Neural cell (in vitro differentiated cells): ENCODE measurements at regions not wholly inside any gene's neighbourhood (a gene's known extent, or its start where the extent isn't known, plus 50 kb on each side); places are given as distances from the start of the nearest gene placed in this dataset.

ENCODE experiments used
- H2AFZ ChIP-seq: fragments of 200-600, 300-800 bp; sonication (generic), shearing (Covaris generic); 2 replicates; pipeline ENCODE4 v1.6.0; 2014; ENCODE audit warnings: low read depth, mild to moderate bottlenecking, antibody characterized with exemption, low read length, moderate library complexity
- H3F3A ChIP-seq: fragments of 200-600 bp; shearing (Covaris generic); 2 replicates; pipeline ENCODE4 v1.6.1; 2016; ENCODE audit warnings: mild to moderate bottlenecking, moderate library complexity, mixed read lengths, antibody characterized with exemption, low read length; ENCODE audit not compliant: insufficient read depth, poor library complexity, severe bottlenecking
- H3K27ac ChIP-seq: fragments of 200-600, 300-800 bp; sonication (generic), shearing (Covaris generic); 2 replicates; pipeline ENCODE4 v1.5.1; 2014; ENCODE audit warnings: mild to moderate bottlenecking, low read length, moderate library complexity
- H3K27me3 ChIP-seq: fragments of 300-800, 200-600 bp; sonication (generic), shearing (Covaris generic); 2 replicates; pipeline ENCODE4 v1.6.0; 2014; ENCODE audit warnings: mild to moderate bottlenecking, low read depth, low read length, moderate library complexity; ENCODE audit not compliant: insufficient read depth
- H3K36me3 ChIP-seq: fragments of 300-800, 200-600 bp; sonication (generic), shearing (Covaris generic); 2 replicates; pipeline ENCODE4 v1.5.1; 2014; ENCODE audit warnings: mild to moderate bottlenecking, antibody characterized with exemption, low read length, moderate library complexity; ENCODE audit not compliant: insufficient read depth
- H3K4me2 ChIP-seq: fragments of 300-800, 200-600 bp; sonication (generic), shearing (Covaris generic); 2 replicates; pipeline ENCODE4 v1.6.0; 2014; ENCODE audit warnings: mild to moderate bottlenecking, low read length
- H3K4me3 ChIP-seq: fragments of 300-800, 200-600 bp; sonication (generic), shearing (Covaris generic); 2 replicates; pipeline ENCODE4 v1.5.1; 2014; ENCODE audit warnings: mild to moderate bottlenecking, low read length, moderate library complexity
- H3K79me2 ChIP-seq: fragments of 200-600 bp; shearing (Covaris generic); replicated peaks from 2 replicates; pipeline ENCODE4 v1.6.0; 2014; ENCODE audit warnings: mild to moderate bottlenecking, low read length, moderate library complexity; ENCODE audit not compliant: insufficient read depth
- H3K9ac ChIP-seq: fragments of 300-800, 200-600 bp; sonication (generic), shearing (Covaris generic); 2 replicates; pipeline ENCODE4 v1.6.1; 2016; ENCODE audit warnings: mild to moderate bottlenecking, low read length, mixed read lengths
- H3K9me2 ChIP-seq: fragments of 200-600 bp; shearing (Covaris generic); 2 replicates; pipeline ENCODE4 v1.6.1; 2016; ENCODE audit warnings: mild to moderate bottlenecking, low read length, mixed read lengths; ENCODE audit not compliant: insufficient read depth
- H3K9me3 ChIP-seq: fragments of 200-600, 300-800 bp; sonication (generic), shearing (Covaris generic); 2 replicates; pipeline ENCODE4 v1.6.1; 2016; ENCODE audit warnings: mild to moderate bottlenecking, mixed run types, low read length, moderate library complexity, mixed read lengths
- H4K20me1 ChIP-seq: fragments of 200-600 bp; shearing (Covaris generic); 2 replicates; pipeline ENCODE4 v1.6.1; 2016; ENCODE audit warnings: mild to moderate bottlenecking, mixed run types; ENCODE audit not compliant: insufficient read depth
- EP300 ChIP-seq: fragments of 450-650 bp; conservative IDR thresholded peaks from 2 replicates; pipeline ENCODE4 v1.6.1; 2014; ENCODE audit warnings: antibody characterized with exemption, mild to moderate bottlenecking, moderate library complexity; ENCODE audit not compliant: poor library complexity, severe bottlenecking
- EZH2 ChIP-seq: fragments of 200-600, 300-800 bp; shearing (Covaris generic), sonication (generic); IDR thresholded peaks from 2 replicates; pipeline ENCODE4 v1.6.1; 2014; ENCODE audit warnings: antibody characterized with exemption, low read length, borderline replicate concordance, mild to moderate bottlenecking; ENCODE audit not compliant: insufficient read depth, poor library complexity, severe bottlenecking
- MXI1 ChIP-seq: fragments of 450-650 bp; conservative IDR thresholded peaks from 2 replicates; pipeline ENCODE4 v1.6.1; 2014; ENCODE audit warnings: antibody characterized with exemption, mild to moderate bottlenecking; ENCODE audit not compliant: poor library complexity, severe bottlenecking
- POLR2AphosphoS5 ChIP-seq: IDR thresholded peaks from 2 replicates; pipeline ENCODE4 v1.6.1; 2012
- RAD21 ChIP-seq: fragments of 450-650 bp; conservative IDR thresholded peaks from 2 replicates; pipeline ENCODE4 v1.6.1; 2014; ENCODE audit warnings: antibody characterized with exemption, mild to moderate bottlenecking, moderate library complexity
- SMC3 ChIP-seq: fragments of 450-650 bp; conservative IDR thresholded peaks from 2 replicates; pipeline ENCODE4 v1.6.1; 2014; ENCODE audit warnings: antibody characterized with exemption, mild to moderate bottlenecking, moderate library complexity; ENCODE audit not compliant: poor library complexity
- TAF1 ChIP-seq: IDR thresholded peaks from 2 replicates; pipeline ENCODE4 v1.6.1; 2012; ENCODE audit warnings: low read depth
- TF ChIP-seq, protein P1 (sequence below): fragments of 450-650 bp; IDR thresholded peaks from 2 replicates; pipeline ENCODE4 v1.5.1; 2014; ENCODE audit warnings: antibody characterized with exemption, mild to moderate bottlenecking, moderate library complexity; ENCODE audit not compliant: poor library complexity, severe bottlenecking
- TF ChIP-seq, protein P2 (sequence below): IDR thresholded peaks from 2 replicates; pipeline ENCODE4 v1.6.1; 2012; ENCODE audit warnings: borderline replicate concordance

DNA sequence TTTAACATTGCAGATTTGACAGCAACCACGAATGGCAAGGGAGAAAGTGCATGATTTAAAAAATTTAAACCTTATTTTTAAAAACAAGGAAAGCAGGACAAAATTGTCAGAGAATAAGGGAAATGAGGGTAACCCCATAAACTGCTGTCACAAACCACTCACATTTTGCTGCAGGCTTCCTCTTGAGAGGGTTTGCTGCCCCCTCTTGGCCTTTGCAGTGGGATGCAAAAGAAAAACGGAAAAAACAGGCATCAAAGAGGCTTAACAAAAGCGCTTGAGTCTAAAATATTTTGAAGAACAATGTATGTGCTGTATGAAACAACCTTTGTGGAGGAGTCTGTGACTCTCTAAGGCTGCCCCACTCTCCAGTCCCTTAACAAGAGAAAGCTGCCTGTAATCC, 91.6 kb downstream of the TMX3 start:
- H3K27me3 ChIP-seq = no peaks in the 10 kb centered on the region
- H3K9me2 ChIP-seq = no peaks in the 10 kb centered on the region
- H3K9me3 ChIP-seq = no peaks in the 10 kb centered on the region
- no peaks in the 10 kb centered on the region for H3K36me3 ChIP-seq
- peak overlapping the region; percentile 59 for H3K27ac ChIP-seq
- H3F3A ChIP-seq = no peaks in the 10 kb centered on the region
- H2AFZ ChIP-seq = no peak overlapping the region
- H4K20me1 ChIP-seq = no peaks in the 10 kb centered on the region
- no peaks in the 10 kb centered on the region for H3K79me2 ChIP-seq
- no peak overlapping the region for H3K4me2 ChIP-seq
- no peak overlapping the region for H3K4me3 ChIP-seq
- no peak for TF ChIP-seq EZH2
- TF ChIP-seq POLR2AphosphoS5 = no peak
- TF ChIP-seq MXI1 = no peak
- peak; percentile 91 for TF ChIP-seq SMC3
- peak; percentile 96 for TF ChIP-seq RAD21
- no peak for TF ChIP-seq TAF1
- no peak for TF ChIP-seq EP300
- TF ChIP-seq, protein P1, sequence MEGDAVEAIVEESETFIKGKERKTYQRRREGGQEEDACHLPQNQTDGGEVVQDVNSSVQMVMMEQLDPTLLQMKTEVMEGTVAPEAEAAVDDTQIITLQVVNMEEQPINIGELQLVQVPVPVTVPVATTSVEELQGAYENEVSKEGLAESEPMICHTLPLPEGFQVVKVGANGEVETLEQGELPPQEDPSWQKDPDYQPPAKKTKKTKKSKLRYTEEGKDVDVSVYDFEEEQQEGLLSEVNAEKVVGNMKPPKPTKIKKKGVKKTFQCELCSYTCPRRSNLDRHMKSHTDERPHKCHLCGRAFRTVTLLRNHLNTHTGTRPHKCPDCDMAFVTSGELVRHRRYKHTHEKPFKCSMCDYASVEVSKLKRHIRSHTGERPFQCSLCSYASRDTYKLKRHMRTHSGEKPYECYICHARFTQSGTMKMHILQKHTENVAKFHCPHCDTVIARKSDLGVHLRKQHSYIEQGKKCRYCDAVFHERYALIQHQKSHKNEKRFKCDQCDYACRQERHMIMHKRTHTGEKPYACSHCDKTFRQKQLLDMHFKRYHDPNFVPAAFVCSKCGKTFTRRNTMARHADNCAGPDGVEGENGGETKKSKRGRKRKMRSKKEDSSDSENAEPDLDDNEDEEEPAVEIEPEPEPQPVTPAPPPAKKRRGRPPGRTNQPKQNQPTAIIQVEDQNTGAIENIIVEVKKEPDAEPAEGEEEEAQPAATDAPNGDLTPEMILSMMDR = peak; percentile 86
- TF ChIP-seq, protein P2, sequence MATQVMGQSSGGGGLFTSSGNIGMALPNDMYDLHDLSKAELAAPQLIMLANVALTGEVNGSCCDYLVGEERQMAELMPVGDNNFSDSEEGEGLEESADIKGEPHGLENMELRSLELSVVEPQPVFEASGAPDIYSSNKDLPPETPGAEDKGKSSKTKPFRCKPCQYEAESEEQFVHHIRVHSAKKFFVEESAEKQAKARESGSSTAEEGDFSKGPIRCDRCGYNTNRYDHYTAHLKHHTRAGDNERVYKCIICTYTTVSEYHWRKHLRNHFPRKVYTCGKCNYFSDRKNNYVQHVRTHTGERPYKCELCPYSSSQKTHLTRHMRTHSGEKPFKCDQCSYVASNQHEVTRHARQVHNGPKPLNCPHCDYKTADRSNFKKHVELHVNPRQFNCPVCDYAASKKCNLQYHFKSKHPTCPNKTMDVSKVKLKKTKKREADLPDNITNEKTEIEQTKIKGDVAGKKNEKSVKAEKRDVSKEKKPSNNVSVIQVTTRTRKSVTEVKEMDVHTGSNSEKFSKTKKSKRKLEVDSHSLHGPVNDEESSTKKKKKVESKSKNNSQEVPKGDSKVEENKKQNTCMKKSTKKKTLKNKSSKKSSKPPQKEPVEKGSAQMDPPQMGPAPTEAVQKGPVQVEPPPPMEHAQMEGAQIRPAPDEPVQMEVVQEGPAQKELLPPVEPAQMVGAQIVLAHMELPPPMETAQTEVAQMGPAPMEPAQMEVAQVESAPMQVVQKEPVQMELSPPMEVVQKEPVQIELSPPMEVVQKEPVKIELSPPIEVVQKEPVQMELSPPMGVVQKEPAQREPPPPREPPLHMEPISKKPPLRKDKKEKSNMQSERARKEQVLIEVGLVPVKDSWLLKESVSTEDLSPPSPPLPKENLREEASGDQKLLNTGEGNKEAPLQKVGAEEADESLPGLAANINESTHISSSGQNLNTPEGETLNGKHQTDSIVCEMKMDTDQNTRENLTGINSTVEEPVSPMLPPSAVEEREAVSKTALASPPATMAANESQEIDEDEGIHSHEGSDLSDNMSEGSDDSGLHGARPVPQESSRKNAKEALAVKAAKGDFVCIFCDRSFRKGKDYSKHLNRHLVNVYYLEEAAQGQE = no peak
- H3K9ac ChIP-seq = no peak overlapping the region

DNA sequence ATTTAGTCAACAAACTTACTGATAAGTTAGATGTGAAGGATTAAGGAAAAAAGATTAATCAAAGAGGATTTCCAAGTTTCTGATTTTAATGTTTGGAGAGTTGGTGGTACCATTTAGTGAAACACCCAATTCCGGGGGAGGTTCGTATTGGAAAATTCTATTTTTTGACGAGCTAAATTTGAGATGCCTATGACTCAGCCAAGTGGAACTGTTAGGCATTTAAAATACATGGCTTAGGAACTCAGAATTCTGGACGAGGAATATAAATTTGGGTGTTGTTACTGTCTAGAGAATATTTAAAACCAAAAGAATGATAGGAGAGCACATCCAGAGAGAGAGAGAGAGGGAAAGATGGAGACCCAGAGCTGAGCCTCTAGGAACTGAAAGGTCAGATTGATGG, 103.6 kb downstream of the TMX3 start:
- Histone ChIP-seq H3K79me2 (no peaks in the 10 kb centered on the region), H3K9me3 (no peaks in the 10 kb centered on the region), H3K36me3 (no peaks in the 10 kb centered on the region), H4K20me1 (no peaks in the 10 kb centered on the region), H3F3A (no peaks in the 10 kb centered on the region), H3K27ac (no peak overlapping the region), H3K9me2 (no peaks in the 10 kb centered on the region), H3K27me3 (no peaks in the 10 kb centered on the region), H3K4me2 (no peak overlapping the region), H3K4me3 (no peak overlapping the region), H3K9ac (no peak overlapping the region), H2AFZ (no peak overlapping the region)
- TF ChIP-seq, protein P2 = no peak
- TF ChIP-seq POLR2AphosphoS5 (no peak), MXI1 (no peak), RAD21 (no peak), TAF1 (no peak), EP300 (no peak), SMC3 (no peak), EZH2 (no peak)
- TF ChIP-seq, protein P1 = no peak
